ENCODE measurements at regions not wholly inside any gene's neighbourhood (a gene's known extent, or its start where the extent isn't known, plus 50 kb on each side); places are given as distances from the start of the nearest gene placed in this dataset.

GRCh38 chr15:91589360-91589759 lies 264.1 kb upstream of the SLCO3A1 start:
- H3K4me3 ChIP-seq (ENCODE audit: low read length in 2 of 2), result no peak overlapping the region
- H3K27ac ChIP-seq (ENCODE audit: low read depth in 1 of 2, low read length in 1 of 2), result no peak overlapping the region
- no peaks in the 10 kb centered on the region for H3K9me3 ChIP-seq (ENCODE audit: control insufficient read depth in 2 of 2, insufficient read depth in 1 of 2, low read length in 1 of 2)
- H3K36me3 ChIP-seq (ENCODE audit: control insufficient read depth in 2 of 2, insufficient read depth in 2 of 2, low read length in 1 of 2), result no peaks in the 10 kb centered on the region
- peak in 2 of 9 donors; percentile 8 to 16 for DNase-seq (ENCODE audit: low read depth in 6 of 9, low spot score in 9 of 9)
- H3K27me3 ChIP-seq (ENCODE audit: control insufficient read depth in 2 of 2, insufficient read depth in 1 of 2, low read length in 1 of 2), result no peaks in the 10 kb centered on the region
- WGBS, result 76% methylated on average over 3 of the region's 3 CpGs
- H3K4me1 ChIP-seq (ENCODE audit: control insufficient read depth in 2 of 2, insufficient read depth in 2 of 2, low read length in 2 of 2), result no peaks in the 10 kb centered on the region

GRCh38 chr15:91592567-91592966 lies 260.9 kb upstream of the SLCO3A1 start:
- H3K27ac ChIP-seq (ENCODE audit: low read depth in 1 of 2, low read length in 1 of 2), result no peak overlapping the region
- no peak overlapping the region for H3K4me3 ChIP-seq (ENCODE audit: low read length in 2 of 2)
- no peak for DNase-seq (ENCODE audit: low read depth in 6 of 9, low spot score in 9 of 9)
- no peaks in the 10 kb centered on the region for H3K27me3 ChIP-seq (ENCODE audit: control insufficient read depth in 2 of 2, insufficient read depth in 1 of 2, low read length in 1 of 2)
- H3K9me3 ChIP-seq (ENCODE audit: control insufficient read depth in 2 of 2, insufficient read depth in 1 of 2, low read length in 1 of 2), result no peaks in the 10 kb centered on the region
- H3K36me3 ChIP-seq (ENCODE audit: control insufficient read depth in 2 of 2, insufficient read depth in 2 of 2, low read length in 1 of 2), result no peaks in the 10 kb centered on the region
- no peaks in the 10 kb centered on the region for H3K4me1 ChIP-seq (ENCODE audit: control insufficient read depth in 2 of 2, insufficient read depth in 2 of 2, low read length in 2 of 2)
- WGBS, result 89% methylated on average over 2 of the region's 2 CpGs

GRCh38 chr15:91593067-91593466 lies 260.4 kb upstream of the SLCO3A1 start:
- no peaks in the 10 kb centered on the region for H3K9me3 ChIP-seq (ENCODE audit: control insufficient read depth in 2 of 2, insufficient read depth in 1 of 2, low read length in 1 of 2)
- H3K36me3 ChIP-seq (ENCODE audit: control insufficient read depth in 2 of 2, insufficient read depth in 2 of 2, low read length in 1 of 2), result no peaks in the 10 kb centered on the region
- DNase-seq (ENCODE audit: low read depth in 6 of 9, low spot score in 9 of 9), result no peak
- no peak overlapping the region for H3K4me3 ChIP-seq (ENCODE audit: low read length in 2 of 2)
- H3K27ac ChIP-seq (ENCODE audit: low read depth in 1 of 2, low read length in 1 of 2), result no peak overlapping the region
- H3K27me3 ChIP-seq (ENCODE audit: control insufficient read depth in 2 of 2, insufficient read depth in 1 of 2, low read length in 1 of 2), result no peaks in the 10 kb centered on the region
- H3K4me1 ChIP-seq (ENCODE audit: control insufficient read depth in 2 of 2, insufficient read depth in 2 of 2, low read length in 2 of 2), result no peaks in the 10 kb centered on the region

GRCh38 chr15:91593653-91594052 lies 259.9 kb upstream of the SLCO3A1 start:
- Histone ChIP-seq H3K27ac (ENCODE audit: low read depth in 1 of 2, low read length in 1 of 2) (no peak overlapping the region), H3K27me3 (ENCODE audit: control insufficient read depth in 2 of 2, insufficient read depth in 1 of 2, low read length in 1 of 2) (no peaks in the 10 kb centered on the region), H3K36me3 (ENCODE audit: control insufficient read depth in 2 of 2, insufficient read depth in 2 of 2, low read length in 1 of 2) (no peaks in the 10 kb centered on the region), H3K4me1 (ENCODE audit: control insufficient read depth in 2 of 2, insufficient read depth in 2 of 2, low read length in 2 of 2) (no peaks in the 10 kb centered on the region), H3K4me3 (ENCODE audit: low read length in 2 of 2) (no peak overlapping the region), H3K9me3 (ENCODE audit: control insufficient read depth in 2 of 2, insufficient read depth in 1 of 2, low read length in 1 of 2) (no peaks in the 10 kb centered on the region)
- 88% methylated on average over 1 of the region's 1 CpG for WGBS
- DNase-seq (ENCODE audit: low read depth in 6 of 9, low spot score in 9 of 9), result no peak

GRCh38 chr15:91599261-91599660 lies 254.2 kb upstream of the SLCO3A1 start:
- DNase-seq (ENCODE audit: low read depth in 6 of 9, low spot score in 9 of 9), result no peak
- no peaks in the 10 kb centered on the region for H3K4me1 ChIP-seq (ENCODE audit: control insufficient read depth in 2 of 2, insufficient read depth in 2 of 2, low read length in 2 of 2)
- H3K27ac ChIP-seq (ENCODE audit: low read depth in 1 of 2, low read length in 1 of 2), result no peak overlapping the region
- no peaks in the 10 kb centered on the region for H3K36me3 ChIP-seq (ENCODE audit: control insufficient read depth in 2 of 2, insufficient read depth in 2 of 2, low read length in 1 of 2)
- no peak overlapping the region for H3K4me3 ChIP-seq (ENCODE audit: low read length in 2 of 2)
- H3K27me3 ChIP-seq (ENCODE audit: control insufficient read depth in 2 of 2, insufficient read depth in 1 of 2, low read length in 1 of 2), result no peaks in the 10 kb centered on the region
- no peaks in the 10 kb centered on the region for H3K9me3 ChIP-seq (ENCODE audit: control insufficient read depth in 2 of 2, insufficient read depth in 1 of 2, low read length in 1 of 2)
- WGBS, result 66% methylated on average over 3 of the region's 3 CpGs

GRCh38 chr15:91603384-91604080 lies 250.0 kb upstream of the SLCO3A1 start:
- WGBS, result 91% methylated on average over 4 of the region's 4 CpGs
- Histone ChIP-seq H3K27ac (ENCODE audit: low read depth in 1 of 2, low read length in 1 of 2) (no peak overlapping the region), H3K9me3 (ENCODE audit: control insufficient read depth in 2 of 2, insufficient read depth in 1 of 2, low read length in 1 of 2) (no peaks in the 10 kb centered on the region), H3K4me1 (ENCODE audit: control insufficient read depth in 2 of 2, insufficient read depth in 2 of 2, low read length in 2 of 2) (no peaks in the 10 kb centered on the region), H3K27me3 (ENCODE audit: control insufficient read depth in 2 of 2, insufficient read depth in 1 of 2, low read length in 1 of 2) (no peaks in the 10 kb centered on the region), H3K4me3 (ENCODE audit: low read length in 2 of 2) (no peak overlapping the region), H3K36me3 (ENCODE audit: control insufficient read depth in 2 of 2, insufficient read depth in 2 of 2, low read length in 1 of 2) (no peaks in the 10 kb centered on the region)
- DNase-seq (ENCODE audit: low read depth in 6 of 9, low spot score in 9 of 9), result no peak

- 83% methylated on average over 5 of the region's 5 CpGs for WGBS
- Histone ChIP-seq H3K27me3 (ENCODE audit: control insufficient read depth in 2 of 2, insufficient read depth in 1 of 2, low read length in 1 of 2) (no peaks in the 10 kb centered on the region), H3K4me3 (ENCODE audit: low read length in 2 of 2) (no peak overlapping the region), H3K9me3 (ENCODE audit: control insufficient read depth in 2 of 2, insufficient read depth in 1 of 2, low read length in 1 of 2) (no peaks in the 10 kb centered on the region), H3K4me1 (ENCODE audit: control insufficient read depth in 2 of 2, insufficient read depth in 2 of 2, low read length in 2 of 2) (no peaks in the 10 kb centered on the region), H3K36me3 (ENCODE audit: control insufficient read depth in 2 of 2, insufficient read depth in 2 of 2, low read length in 1 of 2) (no peaks in the 10 kb centered on the region), H3K27ac (ENCODE audit: low read depth in 1 of 2, low read length in 1 of 2) (no peak overlapping the region)
- DNase-seq (ENCODE audit: low read depth in 6 of 9, low spot score in 9 of 9), result no peak
Observed at GRCh38 chr15:91604122-91604521, 249.4 kb upstream of the SLCO3A1 start.

GRCh38 chr15:91605576-91605975 lies 247.9 kb upstream of the SLCO3A1 start:
- Histone ChIP-seq H3K9me3 (ENCODE audit: control insufficient read depth in 2 of 2, insufficient read depth in 1 of 2, low read length in 1 of 2) (no peaks in the 10 kb centered on the region), H3K4me3 (ENCODE audit: low read length in 2 of 2) (no peak overlapping the region), H3K4me1 (ENCODE audit: control insufficient read depth in 2 of 2, insufficient read depth in 2 of 2, low read length in 2 of 2) (no peaks in the 10 kb centered on the region), H3K36me3 (ENCODE audit: control insufficient read depth in 2 of 2, insufficient read depth in 2 of 2, low read length in 1 of 2) (no peaks in the 10 kb centered on the region), H3K27me3 (ENCODE audit: control insufficient read depth in 2 of 2, insufficient read depth in 1 of 2, low read length in 1 of 2) (no peaks in the 10 kb centered on the region), H3K27ac (ENCODE audit: low read depth in 1 of 2, low read length in 1 of 2) (no peak overlapping the region)
- no peak for DNase-seq (ENCODE audit: low read depth in 6 of 9, low spot score in 9 of 9)
- 96% methylated on average over 2 of the region's 2 CpGs for WGBS

- Histone ChIP-seq H3K27ac (ENCODE audit: low read depth in 1 of 2, low read length in 1 of 2) (no peak overlapping the region), H3K36me3 (ENCODE audit: control insufficient read depth in 2 of 2, insufficient read depth in 2 of 2, low read length in 1 of 2) (no peaks in the 10 kb centered on the region), H3K4me1 (ENCODE audit: control insufficient read depth in 2 of 2, insufficient read depth in 2 of 2, low read length in 2 of 2) (no peaks in the 10 kb centered on the region), H3K4me3 (ENCODE audit: low read length in 2 of 2) (no peak overlapping the region), H3K27me3 (ENCODE audit: control insufficient read depth in 2 of 2, insufficient read depth in 1 of 2, low read length in 1 of 2) (no peaks in the 10 kb centered on the region), H3K9me3 (ENCODE audit: control insufficient read depth in 2 of 2, insufficient read depth in 1 of 2, low read length in 1 of 2) (no peaks in the 10 kb centered on the region)
- no peak for DNase-seq (ENCODE audit: low read depth in 6 of 9, low spot score in 9 of 9)
- WGBS, result 88% methylated on average over 8 of the region's 8 CpGs
Observed at GRCh38 chr15:91609231-91609630, 244.3 kb upstream of the SLCO3A1 start.
